HG03460 (cell line): ENCODE measurements at regions not wholly inside any gene's neighbourhood (a gene's known extent, or its start where the extent isn't known, plus 50 kb on each side); places are given as distances from the start of the nearest gene placed in this dataset.
A peak's percentile ranks its signal among the peaks of the same experiment; 100 is the strongest.

Source experiments
- ATAC-seq: cut with Tn5 transposase; IDR thresholded peaks from one replicate; pipeline ENCODE4 v1.9.1; 2021; ENCODE audit not compliant: unreplicated experiment

DNA sequence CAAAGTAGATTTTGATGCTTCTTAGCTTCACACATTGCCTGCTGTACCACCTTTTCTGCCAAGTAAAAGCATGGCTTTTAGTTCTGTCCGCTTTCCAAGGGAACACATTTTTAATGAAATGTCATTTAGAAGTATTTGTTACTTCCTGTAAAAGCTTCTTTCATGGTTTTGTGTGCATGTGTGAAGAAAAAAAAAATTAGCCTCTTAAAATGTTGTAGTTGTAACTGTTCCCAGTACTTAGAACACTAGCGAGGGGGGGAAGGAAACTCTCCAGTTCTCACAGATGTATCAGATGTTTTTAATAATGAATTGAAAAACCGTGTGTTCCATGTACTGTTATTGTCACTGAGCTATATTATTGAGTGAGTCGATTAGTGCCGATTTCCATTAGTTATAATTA, 568.3 kb upstream of the ADGRL2 start:
- ATAC-seq = no peak

GRCh38 chr1:81231729-81232038, 569.0 kb upstream of the ADGRL2 start:
- ATAC-seq = no peak

DNA sequence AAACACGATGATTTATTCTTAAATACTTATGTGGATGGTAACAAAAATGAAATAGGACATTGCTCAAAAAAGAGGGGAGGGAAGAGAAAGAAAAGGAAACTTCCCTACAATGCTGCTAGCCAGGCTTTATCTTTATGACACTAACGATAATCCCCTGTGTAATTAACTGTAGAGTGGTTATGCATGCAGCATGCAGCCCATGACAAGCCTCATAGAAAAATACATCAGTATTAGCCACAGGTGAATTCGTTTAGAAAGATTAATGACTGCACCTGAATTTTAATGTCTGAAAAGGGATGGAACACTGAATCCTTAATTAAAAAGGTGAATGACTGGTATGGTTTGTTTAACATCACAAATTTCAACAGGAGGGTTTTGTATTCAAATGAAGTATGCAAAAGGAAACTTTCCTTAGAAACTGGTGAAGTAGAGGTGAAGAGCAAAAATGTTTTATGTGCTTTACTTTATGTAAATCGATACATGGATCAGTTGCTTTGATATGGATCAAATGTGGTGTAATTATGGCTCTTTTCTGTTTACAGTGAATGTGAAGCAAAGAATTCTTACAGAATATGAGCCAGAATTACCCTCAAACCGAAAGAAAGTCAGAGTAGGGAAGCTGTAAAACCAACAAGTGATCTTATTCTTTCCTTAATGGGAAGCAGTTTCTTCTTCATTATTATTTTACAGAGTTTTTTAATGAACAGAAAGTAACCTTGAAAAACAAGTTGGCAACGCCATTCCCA, 569.6 kb upstream of the ADGRL2 start:
- ATAC-seq = no peak

DNA sequence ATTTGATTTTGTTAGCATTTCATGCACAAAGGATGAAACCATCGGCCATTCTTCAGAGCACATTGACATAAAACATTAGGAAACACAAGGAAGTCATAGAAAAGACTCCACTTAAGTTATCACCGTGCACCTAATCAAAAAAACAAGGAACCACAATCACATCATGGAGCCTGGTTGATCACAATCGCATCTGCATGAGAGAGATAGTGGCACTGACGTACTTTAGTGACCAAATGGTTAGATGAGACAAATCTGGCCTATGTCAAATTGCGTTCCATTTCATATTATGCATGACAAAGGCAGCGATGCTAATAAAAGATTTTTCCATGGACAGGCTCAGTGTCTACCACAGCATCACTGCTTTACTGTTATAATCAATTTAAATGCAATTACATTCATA, 571.8 kb upstream of the ADGRL2 start:
- no peak for ATAC-seq

DNA sequence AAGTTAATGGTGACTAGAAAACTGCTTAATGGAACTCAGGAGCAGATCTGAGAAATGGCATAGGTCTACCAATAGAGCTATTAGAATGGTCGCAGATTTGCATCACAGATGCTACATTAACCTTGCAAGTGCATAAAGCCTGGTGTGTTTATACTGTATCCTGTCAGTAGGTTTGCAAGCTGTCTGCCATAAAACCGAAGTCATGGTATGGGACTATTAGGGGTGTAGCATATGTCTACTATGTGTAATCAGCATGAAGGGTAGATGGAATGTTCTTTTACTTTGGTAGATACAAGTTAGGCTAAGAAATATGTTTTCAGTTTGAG, 574.2 kb upstream of the ADGRL2 start:
- ATAC-seq = peak; percentile 32

- ATAC-seq = peak; percentile 80
Observed at GRCh38 chr1:81225789-81226602, 574.7 kb upstream of the ADGRL2 start.

GRCh38 chr1:81224222-81224621, 576.5 kb upstream of the ADGRL2 start:
- ATAC-seq = no peak

- no peak for ATAC-seq
Observed at GRCh38 chr1:81221564-81221963, 579.2 kb upstream of the ADGRL2 start.

DNA sequence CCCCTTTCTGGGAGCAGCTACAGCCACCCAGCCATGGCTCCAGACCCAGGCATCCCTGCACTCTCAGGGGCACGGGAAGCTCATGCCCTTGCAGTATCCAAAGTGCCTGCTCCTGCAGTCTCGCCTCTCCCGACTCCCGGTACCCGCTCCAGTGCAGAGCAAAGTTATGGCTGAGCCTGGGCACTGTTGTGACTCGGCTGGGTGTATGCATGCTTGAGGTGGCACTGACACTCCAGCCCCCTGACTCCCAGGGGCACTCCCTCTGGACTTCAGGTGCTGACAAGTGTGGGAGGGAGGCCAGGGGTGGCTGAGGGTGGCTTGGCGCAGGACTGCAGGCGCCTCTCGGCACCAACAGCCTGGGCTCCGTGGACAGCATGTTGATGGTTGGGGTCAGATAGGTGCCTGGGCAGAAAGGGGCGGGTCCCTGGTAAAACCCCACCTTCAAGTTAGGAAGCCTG, 580.1 kb upstream of the ADGRL2 start:
- ATAC-seq = no peak

- ATAC-seq = no peak
Observed at GRCh38 chr1:81217058-81217457, 583.7 kb upstream of the ADGRL2 start.

- ATAC-seq = no peak
Observed at GRCh38 chr1:81213279-81213678, 587.5 kb upstream of the ADGRL2 start.

GRCh38 chr1:81209461-81209860, 591.3 kb upstream of the ADGRL2 start:
- ATAC-seq = no peak

- no peak for ATAC-seq
Observed at GRCh38 chr1:81208441-81208840, 592.3 kb upstream of the ADGRL2 start.

GRCh38 chr1:81205956-81206355, 594.8 kb upstream of the ADGRL2 start:
- no peak for ATAC-seq

DNA sequence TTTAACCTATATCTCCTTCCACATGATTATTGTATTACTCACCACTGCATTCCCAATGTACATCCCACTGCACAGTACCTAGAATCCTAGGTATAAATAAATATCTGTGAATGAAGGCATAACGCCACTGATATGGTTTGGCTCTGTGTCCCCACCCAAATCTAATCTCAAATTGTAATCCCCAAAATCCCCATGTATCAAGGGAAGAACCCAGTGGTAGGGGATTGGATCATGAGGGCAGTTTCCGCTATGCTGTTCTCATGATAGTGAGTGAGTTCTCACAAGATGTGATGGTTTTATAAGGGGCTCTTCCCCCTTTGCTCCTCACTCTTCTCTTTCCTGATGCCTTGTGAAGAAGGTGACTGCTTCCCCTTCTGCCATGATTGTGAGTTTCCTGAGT, 599.0 kb upstream of the ADGRL2 start:
- no peak for ATAC-seq

- no peak for ATAC-seq
Observed at GRCh38 chr1:81197591-81197990, 603.1 kb upstream of the ADGRL2 start.

DNA sequence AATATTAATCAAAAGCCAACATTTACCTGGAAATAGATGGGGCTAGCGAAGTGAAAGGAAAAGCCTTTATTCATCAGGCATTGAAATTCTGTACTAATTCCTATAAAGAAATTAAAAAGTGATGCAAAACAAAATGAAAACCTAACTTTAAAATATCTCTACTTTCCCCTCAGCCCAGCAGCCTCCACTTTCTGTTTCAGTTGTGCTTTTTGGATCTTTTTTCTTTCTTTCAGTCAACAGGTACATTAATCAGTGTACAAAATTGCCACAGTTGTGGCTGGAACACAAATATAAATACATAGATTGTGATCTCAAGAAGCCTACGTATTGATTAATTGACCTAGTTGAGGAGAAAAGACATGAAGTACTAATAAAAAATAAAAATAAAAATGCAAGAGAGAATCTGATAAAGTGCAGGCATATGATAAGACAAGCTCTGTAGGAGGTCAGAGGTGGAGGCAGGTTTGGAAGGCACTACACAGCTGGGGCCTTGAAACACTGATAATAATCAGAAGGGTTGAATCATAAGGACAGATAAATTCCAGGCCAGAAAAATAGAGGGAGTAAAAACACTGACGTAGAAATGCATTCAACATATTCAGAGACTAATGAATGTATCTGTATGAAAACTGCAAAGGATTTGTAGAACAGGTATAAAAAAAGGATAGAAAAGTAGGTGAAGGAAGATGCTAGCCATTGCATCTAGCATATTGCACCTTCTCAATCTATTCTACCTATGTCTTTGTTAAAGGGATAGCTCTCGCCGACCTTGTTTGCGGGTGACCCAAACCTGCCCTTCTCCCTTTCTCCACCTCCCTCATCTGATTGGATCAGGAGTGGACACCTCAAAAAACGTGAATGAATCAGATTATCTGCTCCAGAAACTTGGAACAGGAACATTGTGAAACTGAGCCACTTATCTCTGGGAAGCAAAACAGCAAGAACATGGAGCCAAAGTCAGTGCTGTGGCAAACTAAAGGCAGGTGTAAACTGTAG, 607.8 kb upstream of the ADGRL2 start:
- ATAC-seq = no peak

DNA sequence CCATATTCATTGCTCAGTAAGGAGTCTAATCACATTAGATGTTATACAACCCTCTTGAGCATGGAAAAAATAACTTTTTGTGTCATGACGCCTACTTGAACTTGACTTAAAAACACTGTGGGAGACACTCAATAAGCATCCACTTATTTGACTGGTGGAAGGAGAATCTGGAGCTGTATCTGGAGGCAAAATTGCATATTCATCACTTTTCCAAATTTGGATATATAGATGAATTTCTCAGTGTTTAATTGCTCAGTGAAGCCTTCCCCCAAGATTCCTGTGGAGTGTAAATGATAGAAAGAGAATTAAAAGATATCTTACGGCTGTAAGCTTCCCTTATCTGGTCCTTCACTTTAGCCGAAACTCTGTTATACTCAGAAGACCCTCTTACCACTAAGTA, 610.7 kb upstream of the ADGRL2 start:
- no peak for ATAC-seq

GRCh38 chr1:81187635-81188034, 613.1 kb upstream of the ADGRL2 start:
- ATAC-seq = no peak

DNA sequence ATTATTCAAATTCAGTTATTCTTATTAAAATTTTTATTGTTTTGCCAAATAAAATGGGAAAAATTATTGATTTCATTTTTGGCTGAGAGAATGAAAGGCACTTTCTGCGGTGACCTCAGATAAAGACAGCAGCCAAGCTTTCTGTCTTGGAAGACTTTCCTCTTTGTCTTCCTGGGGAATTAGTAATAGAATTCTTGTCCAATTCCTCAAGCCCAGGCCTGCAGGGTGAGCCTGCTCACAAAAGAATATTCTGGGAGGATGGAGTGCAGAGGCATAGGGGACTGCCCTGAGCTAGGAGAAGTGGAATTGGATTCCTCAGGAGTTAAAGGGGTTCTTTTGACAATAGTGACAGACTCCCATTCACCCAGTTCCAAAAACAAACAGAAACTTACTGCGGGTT, 614.5 kb upstream of the ADGRL2 start:
- no peak for ATAC-seq

DNA sequence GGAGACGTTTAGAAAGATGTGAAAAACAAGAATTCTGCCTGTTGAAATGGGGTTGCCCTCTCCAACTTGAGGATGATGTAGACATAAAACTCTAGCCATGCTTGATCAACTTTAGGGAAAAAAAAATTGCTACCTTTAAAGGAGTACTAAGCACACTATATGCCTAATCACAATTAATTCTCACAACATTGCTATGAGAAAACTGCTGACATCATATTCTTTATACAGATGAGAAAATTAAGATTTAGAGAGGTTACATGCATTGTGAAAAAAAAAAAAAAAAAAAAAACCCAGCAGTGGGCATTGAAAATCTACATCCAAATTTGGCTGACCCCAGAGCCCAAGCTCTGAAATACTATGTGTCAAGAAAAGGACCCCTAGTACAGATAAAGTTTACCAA, 617.2 kb upstream of the ADGRL2 start:
- ATAC-seq = no peak

DNA sequence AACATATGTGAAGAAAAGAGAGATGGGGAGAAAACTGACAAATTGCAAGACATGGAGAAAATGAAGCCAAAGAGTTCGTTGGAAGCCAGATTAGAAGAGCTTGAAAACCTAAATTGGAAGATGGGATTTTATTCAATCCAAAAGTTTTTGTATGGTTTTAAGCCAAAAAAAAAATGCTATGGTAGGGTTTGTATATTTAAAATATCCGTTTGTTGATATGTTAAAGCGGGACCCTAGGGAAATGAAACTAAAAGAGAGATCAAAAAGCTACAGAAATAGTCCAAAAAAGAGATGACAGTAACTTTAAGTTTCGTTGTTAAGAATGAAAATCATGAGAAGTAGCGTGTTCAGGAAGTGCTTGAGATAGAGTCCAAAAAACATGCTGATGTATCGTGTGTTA, 617.7 kb upstream of the ADGRL2 start:
- ATAC-seq = no peak
